Loucy (cell line): ENCODE measurements at regions not wholly inside any gene's neighbourhood (a gene's known extent, or its start where the extent isn't known, plus 50 kb on each side); places are given as distances from the start of the nearest gene placed in this dataset.

ENCODE experiments used
- H2AFZ ChIP-seq: fragments of 200-600 bp; sonication (generic); 2 replicates; pipeline ENCODE4 v1.6.0; 2016; ENCODE audit warnings: antibody characterized with exemption, mild to moderate bottlenecking, low read length, moderate library complexity
- H3F3A ChIP-seq: fragments of 200-600 bp; 2 replicates; pipeline ENCODE4 v1.6.0; 2016; ENCODE audit warnings: antibody characterized with exemption, low read depth, mild to moderate bottlenecking
- H3K27me3 ChIP-seq: fragments of 200-600 bp; sonication (generic); 2 replicates; pipeline ENCODE4 v1.6.1; 2014; ENCODE audit warnings: low read length, mild to moderate bottlenecking; ENCODE audit not compliant: insufficient read depth, poor library complexity, severe bottlenecking
- H3K36me3 ChIP-seq: fragments of 200-600 bp; sonication (generic); 2 replicates; pipeline ENCODE4 v1.6.1; 2016; ENCODE audit warnings: low read length; ENCODE audit not compliant: insufficient read depth
- H3K4me1 ChIP-seq: fragments of 200-600 bp; sonication (generic); 2 replicates; pipeline ENCODE4 v1.5.1; 2014; ENCODE audit warnings: low read length, mild to moderate bottlenecking; ENCODE audit not compliant: insufficient read depth, poor library complexity, severe bottlenecking
- H3K4me2 ChIP-seq: fragments of 200-600 bp; sonication (generic); 2 replicates; pipeline ENCODE4 v1.6.0; 2014; ENCODE audit warnings: antibody characterized with exemption, low read length, low read depth, mild to moderate bottlenecking; ENCODE audit not compliant: poor library complexity, severe bottlenecking
- H3K4me3 ChIP-seq: fragments of 200-600 bp; sonication (generic); 2 replicates; pipeline ENCODE4 v1.5.1; 2014; ENCODE audit warnings: low read length, mild to moderate bottlenecking, mixed read lengths; ENCODE audit not compliant: poor library complexity, severe bottlenecking
- H3K79me2 ChIP-seq: fragments of 200-600 bp; sonication (generic); 2 replicates; pipeline ENCODE4 v1.6.1; 2014; ENCODE audit warnings: low read length; ENCODE audit not compliant: insufficient read depth
- H3K9ac ChIP-seq: fragments of 200-600 bp; sonication (generic); 2 replicates; pipeline ENCODE4 v1.6.0; 2014; ENCODE audit warnings: mild to moderate bottlenecking, low read depth, low read length, moderate library complexity; ENCODE audit not compliant: poor library complexity, severe bottlenecking
- H3K9me2 ChIP-seq: fragments of 200-600 bp; sonication (generic); replicated peaks from 2 replicates; pipeline ENCODE4 v1.6.1; 2016; ENCODE audit warnings: low read depth, low read length, mixed read lengths
- H3K9me3 ChIP-seq: fragments of 200-600 bp; sonication (generic); 2 replicates; pipeline ENCODE4 v1.6.1; 2014; ENCODE audit warnings: mild to moderate bottlenecking, antibody characterized with exemption, low read length, low read depth; ENCODE audit not compliant: insufficient read depth
- H4K20me1 ChIP-seq: fragments of 200-600 bp; sonication (generic); 2 replicates; pipeline ENCODE4 v1.6.0; 2014; ENCODE audit warnings: antibody characterized with exemption, low read length, mild to moderate bottlenecking; ENCODE audit not compliant: insufficient read depth, poor library complexity, severe bottlenecking
- CTCF ChIP-seq: fragments of 200-600 bp; sonication (generic); conservative IDR thresholded peaks from 2 replicates; pipeline ENCODE4 v1.5.1; 2014; ENCODE audit warnings: mild to moderate bottlenecking, antibody characterized with exemption, low read length
- EZH2phosphoT487 ChIP-seq: fragments of 200-600 bp; IDR thresholded peaks from 2 replicates; pipeline ENCODE4 v1.6.1; 2018; ENCODE audit warnings: antibody characterized with exemption, mild to moderate bottlenecking, moderate library complexity, borderline replicate concordance

GRCh38 chr21:20591284-20591683 lies 406.9 kb upstream of the NCAM2 start:
- H3K9me2 ChIP-seq = no peaks in the 10 kb centered on the region; the same call in 1 of the 2 replicates
- no peak overlapping the region for H3K4me3 ChIP-seq
- H3K9ac ChIP-seq = no peak overlapping the region
- H3K27me3 ChIP-seq = no peaks in the 10 kb centered on the region
- no peak overlapping the region for H3K4me2 ChIP-seq
- peaks cover 3% of the 10 kb centered on the region for H3K4me1 ChIP-seq
- H3K9me3 ChIP-seq = no peaks in the 10 kb centered on the region
- no peaks in the 10 kb centered on the region for H3K36me3 ChIP-seq
- H3K79me2 ChIP-seq = no peaks in the 10 kb centered on the region
- H2AFZ ChIP-seq = no peak overlapping the region
- H4K20me1 ChIP-seq = no peaks in the 10 kb centered on the region
- no peaks in the 10 kb centered on the region for H3F3A ChIP-seq
- TF ChIP-seq EZH2phosphoT487 (no peak), CTCF (no peak)

GRCh38 chr21:20592463-20592862 lies 405.7 kb upstream of the NCAM2 start:
- Histone ChIP-seq H3K36me3 (no peaks in the 10 kb centered on the region), H3K9me3 (no peaks in the 10 kb centered on the region), H3F3A (no peaks in the 10 kb centered on the region), H3K79me2 (no peaks in the 10 kb centered on the region), H3K4me1 (peaks cover 3% of the 10 kb centered on the region), H3K9me2 (no peaks in the 10 kb centered on the region; the same call in 1 of the 2 replicates), H2AFZ (no peak overlapping the region; the same call in 1 of the 2 replicates), H3K4me2 (no peak overlapping the region), H3K9ac (no peak overlapping the region), H4K20me1 (no peaks in the 10 kb centered on the region), H3K27me3 (no peaks in the 10 kb centered on the region), H3K4me3 (no peak overlapping the region)
- TF ChIP-seq CTCF (no peak), EZH2phosphoT487 (no peak)

GRCh38 chr21:20603236-20603635 lies 395.0 kb upstream of the NCAM2 start:
- H4K20me1 ChIP-seq = no peaks in the 10 kb centered on the region
- H3K9me3 ChIP-seq = no peaks in the 10 kb centered on the region
- H3K27me3 ChIP-seq = no peaks in the 10 kb centered on the region
- no peaks in the 10 kb centered on the region for H3K4me1 ChIP-seq
- no peak overlapping the region for H3K9ac ChIP-seq
- H3F3A ChIP-seq = no peaks in the 10 kb centered on the region
- TF ChIP-seq CTCF = no peak
- no peaks in the 10 kb centered on the region for H3K9me2 ChIP-seq
- H3K4me2 ChIP-seq = no peak overlapping the region
- no peaks in the 10 kb centered on the region for H3K79me2 ChIP-seq
- no peaks in the 10 kb centered on the region for H3K36me3 ChIP-seq
- no peak overlapping the region for H3K4me3 ChIP-seq
- H2AFZ ChIP-seq = no peak overlapping the region
